Gastroesophageal sphincter (tissue), 3 donors: ENCODE measurements at regions not wholly inside any gene's neighbourhood (a gene's known extent, or its start where the extent isn't known, plus 50 kb on each side); places are given as distances from the start of the nearest gene placed in this dataset.

Experiments
- CTCF ChIP-seq, 4 experiments: fragments of 200-600 bp in 2 of 4; fragments of 450-650 bp in 2 of 4; sonication (generic) in 1 of 4; IDR thresholded peaks; one replicate each; pipeline ENCODE4 v1.5.1; 2017 to 2019; ENCODE audit warnings: antibody characterized with exemption in 4 of 4, mild to moderate bottlenecking in 2 of 4, moderate library complexity in 2 of 4
- POLR2AphosphoS5 ChIP-seq: sonication (generic); formaldehyde crosslinking; IDR thresholded peaks from one replicate; pipeline ENCODE4 v1.6.1; 2017; ENCODE audit warnings: antibody characterized with exemption

DNA sequence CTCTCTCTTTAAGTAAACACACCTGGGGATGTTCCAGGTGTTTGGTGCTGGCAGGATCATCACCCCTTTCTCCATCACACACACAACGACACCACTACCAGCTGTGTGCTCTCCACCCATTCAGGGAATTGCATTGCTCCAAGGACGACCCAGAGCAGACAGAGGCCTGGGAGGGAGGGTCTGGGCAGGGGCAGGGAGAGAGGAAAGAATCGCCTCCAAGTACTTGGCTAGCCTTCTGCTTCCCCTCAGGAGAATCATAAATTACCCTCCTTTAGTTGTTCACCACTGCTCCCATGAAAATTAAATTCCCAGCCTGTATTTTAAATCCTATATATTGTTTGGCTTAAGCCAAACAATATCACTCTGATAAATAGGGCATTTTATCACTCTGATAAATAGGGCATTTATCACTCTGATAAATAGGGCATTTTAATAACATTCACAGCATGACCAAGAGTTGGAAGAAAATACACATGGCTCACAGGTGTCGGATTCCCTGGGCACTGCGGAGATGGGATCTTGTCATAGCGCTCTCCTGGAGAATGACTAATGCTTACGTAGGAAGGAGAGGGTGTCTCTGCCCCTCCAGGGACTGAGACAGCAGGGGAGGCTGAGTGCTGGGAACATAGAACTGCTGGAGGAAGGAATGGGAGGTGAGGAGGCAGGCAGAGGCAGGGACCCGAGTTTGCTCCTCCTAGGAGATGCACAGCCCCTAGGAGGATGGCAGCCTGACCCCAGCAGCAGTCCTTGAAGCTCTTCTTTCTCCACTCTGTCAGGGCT is 673.6 kb downstream of the HS3ST4 start:
- no peak for TF ChIP-seq CTCF (IDR thresholded peaks at IDR 0.05)
- no peak for TF ChIP-seq POLR2AphosphoS5
